Endometrium (tissue), 2 donors: ENCODE measurements at regions not wholly inside any gene's neighbourhood (a gene's known extent, or its start where the extent isn't known, plus 50 kb on each side); places are given as distances from the start of the nearest gene placed in this dataset.
A peak's percentile ranks its signal among the peaks of the same experiment; 100 is the strongest.

Source experiments
- FAIRE-seq: peaks from 2 replicates; lab custom pipeline; 2012; peaks lifted over from hg19 to GRCh38; lab: Jason Lieb, UNC
- donor health status: control.
- donor health status: control.

DNA sequence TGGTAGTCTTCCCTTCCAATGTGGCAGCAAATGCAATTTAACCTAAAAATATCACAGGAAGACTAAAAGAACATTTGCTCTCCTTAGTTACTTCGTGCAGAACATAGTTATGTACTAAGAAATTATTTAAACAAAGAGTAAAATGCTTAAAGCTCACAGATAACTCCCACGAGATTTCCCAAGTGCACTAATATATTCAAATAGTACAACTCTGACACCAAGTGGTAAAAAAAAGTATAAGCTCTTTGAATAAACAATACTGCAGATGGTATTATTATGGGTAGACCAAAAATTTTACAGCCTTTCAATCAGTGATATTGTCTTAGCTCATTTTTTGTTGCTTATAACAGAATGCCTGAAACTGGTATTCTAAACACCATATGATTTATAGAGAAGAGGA is 52.8 kb upstream of the FILIP1 start:
- peak; percentile 41 for FAIRE-seq

DNA sequence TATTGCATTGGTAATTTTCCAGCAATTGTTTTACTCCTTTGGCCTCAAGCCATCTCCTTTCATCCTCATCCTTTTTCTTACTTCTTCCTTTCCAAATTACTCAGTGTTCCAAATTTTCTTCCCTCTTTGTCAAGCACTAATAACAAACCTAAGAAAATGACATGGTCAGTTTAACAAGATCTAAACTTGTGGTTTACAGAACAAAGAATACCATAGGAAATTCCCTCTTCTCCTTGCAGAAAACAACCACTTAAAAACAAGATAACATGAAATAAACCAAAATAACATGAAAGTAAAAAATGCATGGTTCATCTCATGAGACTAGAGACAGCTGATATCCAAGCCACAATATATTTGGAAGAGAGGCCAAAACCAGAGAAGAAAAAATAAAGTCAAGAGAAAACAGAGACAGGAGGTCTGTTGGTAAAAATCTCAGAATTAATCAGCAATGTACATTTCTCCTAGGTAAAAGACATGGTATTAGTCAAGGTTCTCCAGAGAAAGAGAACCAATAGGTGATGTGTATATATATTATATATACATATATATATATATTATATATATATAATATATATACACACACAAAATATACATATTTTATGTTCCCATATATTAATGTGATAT is 51.0 kb upstream of the SENP6 start:
- no peak for FAIRE-seq

DNA sequence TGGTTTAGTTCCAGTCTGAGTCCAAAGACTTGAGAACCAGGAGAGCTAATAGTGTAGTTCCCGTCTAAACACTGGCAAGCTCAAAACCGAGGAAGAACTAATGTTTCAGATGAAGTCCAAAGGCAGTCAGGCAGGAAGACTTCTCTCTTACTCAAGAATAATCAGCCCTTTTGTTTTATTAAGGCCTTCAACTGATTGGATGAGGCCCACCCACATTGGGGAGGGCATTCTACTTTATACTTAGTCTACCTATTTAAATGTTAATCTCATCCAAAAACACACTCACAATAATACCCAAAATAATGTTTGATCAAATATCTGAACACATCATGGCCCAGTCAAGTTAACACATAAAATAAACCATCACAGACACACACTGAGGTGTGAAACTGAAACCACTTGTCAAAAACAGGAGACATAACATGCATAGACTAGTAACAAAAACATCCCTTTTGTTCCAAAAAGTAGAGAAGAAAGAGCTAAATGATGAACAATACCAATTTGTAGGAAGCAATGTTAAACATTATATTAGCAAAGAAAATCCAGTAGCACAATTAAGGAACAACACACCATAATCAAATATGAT is 50.2 kb upstream of the SENP6 start:
- peak; percentile 65 for FAIRE-seq
